Stimulated activated CD4-positive, alpha-beta T cell treated with anti-CD3 and anti-CD28 coated beads, Interleukin-2, amount 100 ng/mL, for 48 hours (primary cell): ENCODE measurements at regions not wholly inside any gene's neighbourhood (a gene's known extent, or its start where the extent isn't known, plus 50 kb on each side); places are given as distances from the start of the nearest gene placed in this dataset.

Experiments used
- DNase-seq, 2 donors: peaks; one replicate each; pipeline ENCODE4 v3.0.0-alpha.2; 2020

- DNase-seq: peak; percentile 65 to 71
Observed at GRCh38 chr1:96966536-96967138, 245.1 kb downstream of the PTBP2 start.

DNA sequence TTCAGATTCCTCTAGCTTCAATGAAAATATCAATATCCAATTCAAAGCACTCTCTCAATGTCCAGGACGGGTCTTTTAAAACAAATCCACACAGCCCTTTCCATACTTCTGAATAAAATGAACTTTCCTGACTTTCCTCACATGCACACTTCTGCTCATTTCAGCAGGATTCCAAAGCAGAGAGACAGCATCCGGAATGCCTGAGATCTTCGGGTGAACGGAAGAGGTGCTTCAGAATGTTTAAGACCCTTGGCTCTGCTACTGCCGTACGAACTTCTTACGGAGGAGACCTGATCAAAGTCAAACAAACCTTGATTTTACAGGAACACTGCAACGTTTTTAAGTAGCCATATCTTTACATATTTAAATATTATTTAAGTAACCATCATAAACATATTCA lies 245.7 kb downstream of the PTBP2 start:
- no peak for DNase-seq

DNA sequence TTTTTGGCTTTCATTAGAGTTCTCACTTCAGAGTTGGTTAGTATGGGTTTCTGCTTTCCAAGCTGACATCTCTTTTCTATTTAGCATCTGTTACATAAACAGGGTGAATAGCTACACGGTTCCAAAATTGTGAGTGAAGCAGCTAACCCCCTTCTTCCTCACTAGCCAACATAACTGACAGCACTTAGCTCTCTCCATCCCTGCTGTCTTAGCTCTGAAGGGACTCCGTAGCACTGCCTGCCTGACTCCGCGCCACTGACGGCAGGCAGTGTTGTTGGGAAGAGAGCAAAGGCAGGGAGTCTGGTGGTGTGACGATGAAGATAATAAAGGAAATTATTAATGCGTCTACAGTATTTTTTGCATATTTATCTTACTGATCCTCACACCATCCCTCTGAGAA lies 247.0 kb downstream of the PTBP2 start:
- DNase-seq: no peak

- no peak for DNase-seq
Observed at GRCh38 chr1:96968983-96969382, 247.4 kb downstream of the PTBP2 start.

DNA sequence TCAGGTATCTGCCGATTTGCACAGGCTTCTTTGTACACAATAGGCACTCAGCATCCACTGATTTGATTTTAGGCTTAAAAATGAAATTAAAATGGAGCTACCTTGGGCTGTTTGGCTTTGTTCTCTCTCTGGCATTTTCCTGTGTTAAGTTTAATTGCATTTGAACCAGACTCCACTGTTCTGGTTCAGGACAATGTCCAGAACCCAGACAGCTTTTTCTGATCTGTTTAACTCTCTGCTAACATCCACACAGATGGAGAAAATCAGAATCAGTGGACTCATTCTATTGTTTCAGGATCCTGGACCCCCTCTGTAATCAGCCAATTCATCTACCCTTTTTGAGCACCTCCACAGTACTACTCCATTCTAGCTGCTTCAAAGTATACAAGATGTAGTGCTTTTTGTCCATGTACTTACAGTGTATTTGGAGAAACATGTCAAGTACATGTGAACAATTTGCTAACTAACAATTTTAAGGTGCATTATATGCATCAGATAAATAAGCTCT lies 248.1 kb downstream of the PTBP2 start:
- DNase-seq: no peak

DNA sequence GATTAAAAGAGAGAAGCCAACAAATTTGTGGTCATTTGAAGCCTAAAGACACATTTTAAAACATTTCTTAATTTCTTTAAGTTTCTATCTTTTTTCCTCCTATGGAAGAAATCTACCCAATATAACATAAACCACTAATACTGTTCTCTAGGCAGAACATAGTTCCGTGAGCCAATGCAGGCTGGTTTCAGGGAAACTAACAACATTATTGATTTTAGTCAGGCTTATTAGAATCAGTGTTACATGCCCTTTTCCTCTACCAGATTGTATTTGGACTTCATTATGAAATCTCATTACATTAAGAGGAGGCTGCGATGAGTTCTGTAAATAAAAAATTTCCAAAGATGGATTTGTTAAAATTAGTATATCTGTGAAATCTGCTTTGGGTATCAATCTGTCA lies 249.9 kb downstream of the PTBP2 start:
- DNase-seq: no peak

- no peak for DNase-seq
Observed at GRCh38 chr1:96971849-96972602, 250.4 kb downstream of the PTBP2 start.

DNA sequence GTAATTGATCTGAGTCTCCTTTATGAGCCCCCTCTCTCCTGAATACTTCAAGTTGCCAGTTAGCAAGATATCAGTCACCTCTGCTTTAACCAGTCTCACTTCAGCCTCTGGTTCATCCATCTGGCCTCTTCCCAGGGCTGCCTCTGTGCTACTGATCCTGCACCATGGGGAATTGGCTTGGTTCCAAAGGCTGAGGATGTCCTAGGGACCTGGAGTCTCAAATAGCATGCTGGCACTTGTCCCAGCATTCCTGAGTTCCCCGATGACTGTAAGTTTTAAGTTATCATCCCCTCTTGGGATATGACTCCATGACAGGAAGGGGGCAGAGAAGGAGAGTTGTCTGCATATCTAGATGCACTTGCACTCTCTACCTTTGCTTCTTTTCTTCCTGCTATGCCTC lies 252.0 kb downstream of the PTBP2 start:
- DNase-seq: no peak

DNA sequence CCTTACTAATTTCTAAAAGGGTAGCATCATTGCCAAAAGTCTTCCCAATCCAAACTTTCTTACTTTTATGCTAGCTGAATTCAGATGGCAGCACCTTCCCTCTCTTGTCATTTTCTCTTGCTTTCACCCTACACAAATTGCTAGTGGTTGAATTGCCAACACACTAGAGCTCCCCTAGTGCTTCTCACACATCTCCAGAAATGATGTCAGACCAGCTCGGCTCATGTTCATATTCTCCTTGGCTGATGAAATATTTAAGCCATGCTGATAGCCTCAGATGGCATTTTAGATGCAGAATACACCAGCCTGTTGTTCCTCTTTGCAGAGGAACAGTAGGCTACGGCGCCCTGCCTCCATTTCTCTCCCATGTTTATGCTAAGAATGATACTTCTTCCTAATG lies 256.9 kb downstream of the PTBP2 start:
- no peak for DNase-seq

DNA sequence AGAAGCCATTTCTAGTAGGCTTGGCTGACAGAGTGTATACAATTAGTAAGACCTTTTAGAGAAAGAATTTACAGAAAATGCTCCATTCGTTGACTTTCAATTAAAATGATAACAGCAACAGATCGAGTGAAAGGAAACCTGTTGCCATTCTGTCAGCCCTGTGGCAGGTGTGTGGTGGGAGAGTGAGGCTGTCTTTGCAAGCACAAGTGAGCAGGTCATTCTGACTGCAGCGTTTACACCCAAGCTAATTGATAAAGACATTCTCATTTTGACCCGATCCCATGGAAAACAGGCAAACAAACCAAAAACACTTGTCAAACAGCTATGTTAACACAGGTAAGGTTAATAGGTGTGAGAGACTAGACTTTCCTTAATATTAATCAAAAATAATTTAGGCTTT lies 257.3 kb downstream of the PTBP2 start:
- no peak for DNase-seq

DNA sequence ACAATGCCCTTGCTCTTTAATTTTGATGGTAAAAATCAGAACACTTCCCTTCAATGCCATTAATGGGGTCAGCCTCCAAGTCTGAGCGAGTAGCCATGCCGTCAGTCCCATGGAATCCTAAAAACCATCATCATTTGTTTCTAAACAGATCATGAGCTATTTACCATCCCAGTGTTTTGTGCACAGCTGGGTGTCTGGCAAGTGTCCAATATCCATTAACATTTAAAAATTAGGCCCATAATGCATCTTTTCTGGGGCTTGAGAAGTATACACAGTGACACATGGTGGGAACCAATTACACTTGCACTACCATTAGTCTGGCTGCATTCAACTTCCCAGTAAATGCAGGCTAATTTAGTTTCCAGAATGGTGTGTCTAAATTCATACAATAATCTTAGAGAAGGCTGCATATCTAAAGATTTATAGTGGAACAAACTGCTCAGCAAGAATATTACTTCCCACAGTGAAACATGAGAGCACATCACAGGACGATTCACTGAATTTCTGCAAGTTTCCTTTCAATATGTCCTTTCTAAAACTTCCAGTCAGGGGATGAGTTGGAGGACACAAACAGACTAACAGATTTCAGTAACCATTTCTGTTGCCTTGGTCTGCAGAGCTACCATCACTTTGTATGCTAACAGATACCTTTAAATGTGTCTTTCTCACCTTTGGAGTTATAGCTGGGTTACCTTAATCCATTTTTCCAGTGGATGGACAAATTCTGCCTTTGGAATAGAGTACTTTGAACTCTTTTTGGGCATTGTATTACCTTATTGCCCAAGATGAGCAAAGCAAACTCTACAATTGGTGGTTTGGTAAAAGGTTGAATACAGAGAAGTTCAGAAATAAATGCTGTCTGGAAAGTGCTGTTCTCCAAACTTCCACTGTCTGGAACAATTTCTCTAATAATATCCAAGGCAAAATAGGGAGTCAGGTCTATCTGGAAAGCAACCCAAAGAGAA lies 258.0 kb downstream of the PTBP2 start:
- no peak for DNase-seq

GRCh38 chr1:96980448-96980847 lies 258.9 kb downstream of the PTBP2 start:
- DNase-seq: no peak

GRCh38 chr1:96981181-96981580 lies 259.6 kb downstream of the PTBP2 start:
- no peak for DNase-seq

DNA sequence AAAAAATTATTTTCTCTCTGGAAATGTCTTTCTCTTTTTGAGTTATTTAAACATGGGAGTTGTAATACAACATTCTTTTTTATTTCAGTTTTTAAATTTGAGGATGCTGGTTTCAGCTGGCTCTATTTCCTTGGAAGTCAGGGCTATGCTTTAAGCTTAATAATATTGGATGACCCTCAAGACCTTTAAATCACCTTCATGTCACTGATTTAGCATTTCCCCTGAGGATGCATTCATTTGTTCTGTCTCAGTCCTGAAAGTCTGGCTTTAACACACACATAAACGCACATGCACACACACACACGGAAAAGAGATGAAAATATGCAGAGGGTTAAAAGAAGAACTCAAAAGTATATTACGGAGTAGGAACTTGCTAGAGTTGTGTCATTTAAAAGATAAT lies 260.5 kb downstream of the PTBP2 start:
- no peak for DNase-seq

DNA sequence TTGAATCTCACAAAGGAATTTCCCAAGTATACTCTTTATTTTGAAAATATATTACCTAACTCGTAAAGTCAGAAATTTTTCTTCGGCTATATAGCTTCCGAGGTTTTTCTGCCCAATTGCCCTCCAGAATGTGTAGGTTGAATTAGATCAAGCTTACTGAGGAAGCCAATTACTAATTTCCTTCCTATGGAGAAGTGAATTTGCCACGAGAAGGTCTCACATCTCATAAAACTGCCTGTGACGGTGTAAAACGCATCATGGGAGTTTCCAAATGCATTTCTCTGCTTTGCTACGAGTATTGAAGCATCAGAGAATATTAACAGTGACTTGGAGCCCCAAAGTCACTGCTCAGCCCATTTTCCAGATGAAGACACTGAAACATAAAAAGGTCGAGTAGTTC lies 262.3 kb downstream of the PTBP2 start:
- no peak for DNase-seq

DNA sequence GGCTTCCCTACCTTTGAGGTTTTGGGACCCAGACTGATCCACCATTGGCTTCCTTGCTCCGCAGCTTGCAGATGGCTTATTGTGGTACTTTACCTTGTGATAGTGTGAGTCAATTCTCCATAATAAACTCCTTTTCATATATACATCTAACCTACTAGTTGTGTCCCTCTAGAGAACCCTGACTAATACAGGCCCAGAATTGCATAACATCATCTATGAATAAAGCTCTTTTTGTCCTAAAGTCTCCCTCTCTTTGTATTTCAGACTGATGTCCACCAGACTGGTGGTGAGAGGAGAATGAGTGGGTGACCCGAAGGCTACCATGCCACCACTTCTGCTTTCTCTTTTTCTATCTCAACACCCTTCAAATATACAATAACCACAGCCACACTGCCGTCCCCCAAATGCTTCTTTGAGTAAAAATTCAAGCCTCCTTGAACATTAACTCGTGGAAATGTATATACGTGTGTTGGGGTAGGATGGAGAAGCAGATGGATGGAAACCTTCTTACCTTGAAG lies 265.7 kb downstream of the PTBP2 start:
- DNase-seq: no peak

- DNase-seq: no peak
Observed at GRCh38 chr1:96989302-96989701, 267.7 kb downstream of the PTBP2 start.

- no peak for DNase-seq
Observed at GRCh38 chr1:96990136-96990535, 268.6 kb downstream of the PTBP2 start.

DNA sequence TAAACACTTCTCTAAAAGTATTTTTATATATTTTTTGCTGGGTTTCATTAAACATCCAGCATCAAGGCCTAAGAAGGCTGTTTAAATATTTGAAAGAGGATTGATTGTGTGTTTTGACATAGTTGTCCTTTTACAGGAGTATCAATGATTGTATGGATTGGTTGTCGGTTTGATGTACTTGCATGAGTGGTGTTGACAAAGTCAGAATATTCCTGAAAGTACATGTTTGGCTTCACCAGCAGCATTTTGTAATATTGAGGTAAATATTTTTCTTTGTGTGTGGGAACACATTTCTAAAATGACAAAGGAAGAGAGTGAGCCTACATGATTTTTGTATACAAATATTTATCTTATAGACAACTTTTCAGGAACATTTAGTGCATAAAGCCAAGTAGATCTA lies 269.7 kb downstream of the PTBP2 start:
- no peak for DNase-seq

DNA sequence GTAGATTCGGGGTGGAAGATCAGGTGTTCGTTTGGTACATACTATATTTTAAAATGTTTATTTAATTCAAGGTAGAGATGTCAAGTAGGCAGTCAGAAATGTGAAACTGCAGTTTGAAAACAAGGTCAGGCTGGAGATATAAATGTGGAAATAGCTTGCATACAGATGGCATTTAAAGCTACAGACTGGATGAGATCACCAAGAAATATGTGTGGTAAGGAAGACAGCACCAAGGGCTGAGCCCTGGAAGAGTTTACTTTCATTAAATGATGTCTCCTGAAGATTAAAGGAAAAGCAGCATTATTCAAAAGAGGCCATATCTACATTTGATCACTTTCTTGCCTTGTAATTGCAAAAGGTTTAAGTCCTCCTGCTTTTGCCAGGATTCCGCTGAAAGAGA lies 271.3 kb downstream of the PTBP2 start:
- no peak for DNase-seq

DNA sequence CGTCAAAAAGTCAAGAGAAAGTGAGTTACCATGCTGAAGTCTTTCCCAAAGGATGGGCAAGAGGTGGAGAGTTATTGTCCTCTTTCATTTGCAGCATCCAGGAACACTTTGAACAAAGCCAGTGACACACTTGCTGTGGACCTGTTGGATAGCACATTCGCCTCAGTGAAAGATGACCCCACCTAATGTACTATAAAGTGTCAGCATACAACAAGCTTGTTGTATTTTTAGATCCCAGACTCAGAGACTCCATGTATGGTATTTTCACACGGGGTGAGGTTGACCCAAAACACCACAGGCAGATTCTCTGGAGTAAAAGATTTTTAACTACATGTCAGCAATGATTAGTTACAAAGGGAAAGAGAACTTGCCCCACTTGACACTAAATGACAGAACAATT lies 273.8 kb downstream of the PTBP2 start:
- DNase-seq: no peak

- DNase-seq: no peak
Observed at GRCh38 chr1:96996001-96996400, 274.4 kb downstream of the PTBP2 start.

- no peak for DNase-seq
Observed at GRCh38 chr1:96997717-96998116, 276.1 kb downstream of the PTBP2 start.
